Transverse colon (tissue), 3 donors: ENCODE measurements at regions not wholly inside any gene's neighbourhood (a gene's known extent, or its start where the extent isn't known, plus 50 kb on each side); places are given as distances from the start of the nearest gene placed in this dataset.

Experiments
- CTCF ChIP-seq, 5 experiments: fragments of 200-600 bp in 3 of 5; fragments of 450-650 bp in 2 of 5; sonication (generic) in 3 of 5; IDR thresholded peaks; 1 replicate in 2 of 5; 2 replicates in 3 of 5; pipeline ENCODE4 v1.5.1; 2016 to 2017; ENCODE audit warnings: antibody characterized with exemption in 5 of 5, inconsistent platforms in 3 of 5, mild to moderate bottlenecking in 2 of 5, moderate library complexity in 1 of 5
- POLR2A ChIP-seq: fragments of 450-650 bp; IDR thresholded peaks from one replicate; pipeline ENCODE4 v1.6.1; 2016; ENCODE audit warnings: antibody characterized with exemption, mild to moderate bottlenecking, moderate library complexity

- TF ChIP-seq CTCF (IDR thresholded peaks at IDR 0.05): no peak
- no peak for TF ChIP-seq POLR2A
Measured at GRCh38 chr9:31372799-31373587, 1011.5 kb upstream of the ACO1 start.
